Body of pancreas (tissue), 4 donors: ENCODE measurements at regions not wholly inside any gene's neighbourhood (a gene's known extent, or its start where the extent isn't known, plus 50 kb on each side); places are given as distances from the start of the nearest gene placed in this dataset.

Experiments
- ATAC-seq: fragments of 150-250 bp; one replicate; pipeline ENCODE4 v1.9.1; 2016
- DNase-seq, 4 donors: peaks; one replicate each; pipeline ENCODE4 v3.0.0-alpha.2; 2019
- H3K27ac ChIP-seq, 4 donors: fragments of 200-600 bp; sonication (generic); 1 replicate in 3 of 4; 2 replicates in 1 of 4; pipeline versions ENCODE4 v1.5.1 to v1.6.1; 2016 to 2019; ENCODE audit warnings: mild to moderate bottlenecking in 1 of 4, mixed read lengths in 1 of 4, moderate library complexity in 1 of 4
- H3K27me3 ChIP-seq, 2 donors: fragments of 200-600 bp; sonication (generic); one replicate each; pipeline ENCODE4 v1.6.0; 2016; ENCODE audit warnings: mild to moderate bottlenecking in 1 of 2
- H3K36me3 ChIP-seq, 2 donors: fragments of 200-600 bp; sonication (generic); replicated peaks in 1 of 2; 2 replicates each; pipeline ENCODE4 v1.5.1; 2016; ENCODE audit warnings: low read depth in 2 of 2; ENCODE audit not compliant: insufficient read depth in 1 of 2
- H3K4me1 ChIP-seq: fragments of 200-600 bp; sonication (generic); one replicate; pipeline ENCODE4 v1.6.0; 2016
- H3K4me3 ChIP-seq, 2 donors: fragments of 200-600 bp; sonication (generic); 1 replicate in 1 of 2; 2 replicates in 1 of 2; pipeline ENCODE4 v1.5.1; 2016 to 2019
- H3K9me3 ChIP-seq, 3 donors: fragments of 200-600 bp; sonication (generic); 1 replicate in 2 of 3; 2 replicates in 1 of 3; pipeline ENCODE4 v1.5.1; 2016
- POLR2A ChIP-seq, 3 donors: fragments of 450-650 bp; IDR thresholded peaks; one replicate each; pipeline ENCODE4 v1.6.1; 2016; ENCODE audit warnings: antibody characterized with exemption in 3 of 3, mild to moderate bottlenecking in 2 of 3
- WGBS, 2 donors: methylation state at CpG; one replicate each; pipeline ENCODE4 v1.1.5; 2017; 5-methylcytosine and 5-hydroxymethylcytosine counted together
- intact Hi-C: fragments of 100-400 bp; cut with DNase I; formaldehyde crosslinking; loops from one replicate; pipeline ENCODE4 v1.15.1; 2023
- TF ChIP-seq, protein P1 (sequence below), 7 experiments: fragments of 450-650 bp in 4 of 7; fragments of 200-600 bp in 3 of 7; sonication (generic) in 3 of 7; IDR thresholded peaks; one replicate each; pipeline ENCODE4 v1.5.1; 2016 to 2019; ENCODE audit warnings: antibody characterized with exemption in 7 of 7

DNA sequence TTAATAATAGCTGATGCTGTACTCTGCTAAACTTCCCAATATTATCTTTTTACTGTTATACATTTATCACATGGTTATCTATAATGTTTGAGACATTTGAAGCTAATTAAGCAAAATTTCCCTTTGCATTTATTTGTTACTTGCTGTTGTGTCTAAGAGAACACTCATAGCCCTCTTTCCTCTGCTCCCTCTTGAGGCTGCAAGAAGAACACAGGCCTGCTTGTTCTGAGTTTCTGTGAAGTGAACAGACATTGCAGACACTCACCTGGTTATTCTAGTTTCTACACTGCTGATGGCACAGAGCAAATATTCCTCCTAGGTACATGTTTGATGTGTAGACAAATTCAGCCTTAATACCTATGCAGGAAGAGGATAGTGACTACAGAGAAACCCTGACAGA is 367.8 kb downstream of the GASK1B start:
- Histone ChIP-seq H3K36me3 (no peaks in the 10 kb centered on the region), H3K4me3 (no peak overlapping the region), H3K9me3 (no peaks in the 10 kb centered on the region), H3K27me3 (no peaks in the 10 kb centered on the region), H3K4me1 (peaks cover 15% of the 10 kb centered on the region), H3K27ac (no peak overlapping the region)
- DNase-seq (no peak), ATAC-seq (peak; percentile 66)
- intact Hi-C loops: no loop called here
- TF ChIP-seq POLR2A (IDR thresholded peaks at IDR 0.05): no peak
- TF ChIP-seq, protein P1, sequence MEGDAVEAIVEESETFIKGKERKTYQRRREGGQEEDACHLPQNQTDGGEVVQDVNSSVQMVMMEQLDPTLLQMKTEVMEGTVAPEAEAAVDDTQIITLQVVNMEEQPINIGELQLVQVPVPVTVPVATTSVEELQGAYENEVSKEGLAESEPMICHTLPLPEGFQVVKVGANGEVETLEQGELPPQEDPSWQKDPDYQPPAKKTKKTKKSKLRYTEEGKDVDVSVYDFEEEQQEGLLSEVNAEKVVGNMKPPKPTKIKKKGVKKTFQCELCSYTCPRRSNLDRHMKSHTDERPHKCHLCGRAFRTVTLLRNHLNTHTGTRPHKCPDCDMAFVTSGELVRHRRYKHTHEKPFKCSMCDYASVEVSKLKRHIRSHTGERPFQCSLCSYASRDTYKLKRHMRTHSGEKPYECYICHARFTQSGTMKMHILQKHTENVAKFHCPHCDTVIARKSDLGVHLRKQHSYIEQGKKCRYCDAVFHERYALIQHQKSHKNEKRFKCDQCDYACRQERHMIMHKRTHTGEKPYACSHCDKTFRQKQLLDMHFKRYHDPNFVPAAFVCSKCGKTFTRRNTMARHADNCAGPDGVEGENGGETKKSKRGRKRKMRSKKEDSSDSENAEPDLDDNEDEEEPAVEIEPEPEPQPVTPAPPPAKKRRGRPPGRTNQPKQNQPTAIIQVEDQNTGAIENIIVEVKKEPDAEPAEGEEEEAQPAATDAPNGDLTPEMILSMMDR (IDR thresholded peaks at IDR 0.05): peak in 6 of 7 experiments; percentile 22 to 53 (median 34)

DNA sequence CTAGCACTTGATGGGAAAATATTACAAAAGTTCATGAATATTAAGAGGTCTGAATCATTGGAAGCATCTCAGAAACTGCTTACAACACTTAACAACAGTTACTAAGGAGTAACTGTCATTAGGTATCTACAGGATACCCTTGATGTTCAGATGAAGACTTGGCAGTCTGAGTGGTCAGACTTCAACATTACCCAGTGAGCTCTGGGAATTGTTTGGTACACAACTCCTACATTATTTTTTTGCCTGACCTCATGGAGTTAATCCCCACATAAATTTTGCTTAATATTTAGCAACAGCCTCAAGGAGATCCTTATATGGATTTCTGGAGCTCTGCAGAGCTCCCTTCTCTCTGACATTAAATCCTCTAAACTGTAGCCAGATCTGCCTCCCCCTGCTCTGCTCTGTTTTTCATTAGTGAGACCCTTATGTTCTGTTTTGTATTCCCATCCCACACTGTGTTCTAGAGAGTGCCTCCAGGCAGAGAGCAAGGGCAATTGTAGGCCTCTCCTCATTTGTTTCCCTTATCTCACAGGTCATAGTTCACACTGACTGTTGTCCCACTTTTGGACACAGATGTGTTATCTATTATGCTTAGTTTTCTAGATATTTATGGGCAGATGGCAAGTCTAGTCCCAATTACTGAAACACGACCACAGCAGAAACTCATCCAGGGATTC is 368.8 kb downstream of the GASK1B start:
- peaks cover 5% of the 10 kb centered on the region for H3K4me1 ChIP-seq
- H3K27me3 ChIP-seq: no peaks in the 10 kb centered on the region
- H3K36me3 ChIP-seq: no peaks in the 10 kb centered on the region
- no peak overlapping the region for H3K27ac ChIP-seq
- WGBS, 2 donors: 29 to 63% methylated on average over 1 of the region's 1 CpG
- ATAC-seq (no peak), DNase-seq (no peak)
- H3K4me3 ChIP-seq: no peak overlapping the region
- TF ChIP-seq, protein P1 (IDR thresholded peaks at IDR 0.05): no peak
- no peak for TF ChIP-seq POLR2A (IDR thresholded peaks at IDR 0.05)
- intact Hi-C loops: no loop called here
- H3K9me3 ChIP-seq: no peaks in the 10 kb centered on the region

DNA sequence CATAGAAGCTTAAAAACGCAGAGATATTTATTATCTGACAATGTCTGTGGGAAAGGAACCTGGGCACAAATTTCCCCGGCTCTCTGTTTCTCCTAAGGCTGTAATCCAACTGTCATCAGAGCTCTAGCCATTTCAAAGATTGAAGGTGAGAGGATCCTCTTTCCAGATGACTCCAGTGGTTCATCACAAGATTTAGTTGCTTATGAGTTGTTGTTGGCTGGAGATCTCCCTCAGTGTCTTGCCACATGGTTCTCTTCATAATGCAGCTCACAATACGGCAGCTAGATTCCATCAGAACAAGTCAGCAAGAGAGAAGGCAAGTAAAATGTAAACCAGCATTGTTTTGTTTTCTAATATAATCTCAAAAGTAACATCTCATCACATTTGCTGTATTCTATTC is 369.4 kb downstream of the GASK1B start:
- no peak for TF ChIP-seq POLR2A (IDR thresholded peaks at IDR 0.05)
- TF ChIP-seq, protein P1 (IDR thresholded peaks at IDR 0.05): no peak
- H3K9me3 ChIP-seq: no peaks in the 10 kb centered on the region
- H3K27me3 ChIP-seq: no peaks in the 10 kb centered on the region
- no peaks in the 10 kb centered on the region for H3K4me1 ChIP-seq
- no peaks in the 10 kb centered on the region for H3K36me3 ChIP-seq
- no peak overlapping the region for H3K4me3 ChIP-seq
- no peak overlapping the region for H3K27ac ChIP-seq
- no peak for DNase-seq
- ATAC-seq: no peak
- intact Hi-C loops: no loop called here
- 56 to 71% methylated on average over 3 of the region's 3 CpGs for WGBS, 2 donors

DNA sequence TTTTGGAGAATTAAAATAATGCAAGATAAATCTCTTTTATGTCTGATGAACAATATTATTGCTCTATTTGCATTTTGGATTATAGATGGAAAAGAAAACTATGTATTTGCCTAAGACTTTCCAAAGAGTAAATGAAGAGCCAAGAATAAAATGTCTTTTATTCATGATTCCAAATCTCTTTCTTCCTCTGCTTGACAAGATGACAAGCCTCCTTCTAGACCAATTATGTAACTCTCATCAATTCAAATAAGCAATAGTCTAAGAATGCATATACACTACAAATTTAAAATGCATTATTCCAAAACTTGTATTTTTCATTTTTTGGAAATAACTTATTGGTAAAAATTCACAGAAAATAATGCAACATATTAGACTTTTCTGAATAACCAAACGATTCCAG is 377.3 kb downstream of the GASK1B start:
- no peaks in the 10 kb centered on the region for H3K4me1 ChIP-seq
- intact Hi-C loops: no loop called here
- H3K36me3 ChIP-seq: no peaks in the 10 kb centered on the region
- no peak for TF ChIP-seq POLR2A (IDR thresholded peaks at IDR 0.05)
- TF ChIP-seq, protein P1 (IDR thresholded peaks at IDR 0.05): no peak
- ATAC-seq (no peak), DNase-seq (no peak)
- WGBS, 2 donors: 56 to 57% methylated on average over 1 of the region's 1 CpG
- no peak overlapping the region for H3K4me3 ChIP-seq
- no peaks in the 10 kb centered on the region for H3K9me3 ChIP-seq
- H3K27me3 ChIP-seq: no peaks in the 10 kb centered on the region
- no peak overlapping the region for H3K27ac ChIP-seq

DNA sequence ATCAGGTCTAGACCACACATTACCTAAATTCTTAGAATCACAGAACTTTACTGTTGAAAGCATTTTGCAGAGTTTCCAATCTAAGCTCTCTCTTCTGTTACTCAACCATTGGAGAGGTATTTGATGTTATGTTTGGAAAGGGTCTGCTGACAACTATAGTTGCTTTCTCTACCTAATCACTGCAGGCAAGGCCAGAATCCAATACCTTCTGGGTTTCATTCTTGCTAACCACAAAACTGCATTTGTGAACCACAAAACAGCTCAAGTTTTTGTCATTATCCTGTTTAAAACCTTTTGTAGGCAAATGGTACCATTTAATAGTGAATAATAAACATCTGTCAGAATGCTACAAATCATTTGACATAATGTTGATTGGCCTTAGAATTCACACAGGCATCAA is 380.1 kb downstream of the GASK1B start:
- TF ChIP-seq, protein P1 (IDR thresholded peaks at IDR 0.05): no peak
- no peak for TF ChIP-seq POLR2A (IDR thresholded peaks at IDR 0.05)
- Histone ChIP-seq H3K27me3 (no peaks in the 10 kb centered on the region), H3K4me1 (no peaks in the 10 kb centered on the region), H3K27ac (no peak overlapping the region), H3K9me3 (no peaks in the 10 kb centered on the region), H3K4me3 (no peak overlapping the region), H3K36me3 (no peaks in the 10 kb centered on the region)
- intact Hi-C loops: no loop called here
- DNase-seq (no peak), ATAC-seq (no peak)
